ENCODE measurements at regions not wholly inside any gene's neighbourhood (a gene's known extent, or its start where the extent isn't known, plus 50 kb on each side); places are given as distances from the start of the nearest gene placed in this dataset.

DNA sequence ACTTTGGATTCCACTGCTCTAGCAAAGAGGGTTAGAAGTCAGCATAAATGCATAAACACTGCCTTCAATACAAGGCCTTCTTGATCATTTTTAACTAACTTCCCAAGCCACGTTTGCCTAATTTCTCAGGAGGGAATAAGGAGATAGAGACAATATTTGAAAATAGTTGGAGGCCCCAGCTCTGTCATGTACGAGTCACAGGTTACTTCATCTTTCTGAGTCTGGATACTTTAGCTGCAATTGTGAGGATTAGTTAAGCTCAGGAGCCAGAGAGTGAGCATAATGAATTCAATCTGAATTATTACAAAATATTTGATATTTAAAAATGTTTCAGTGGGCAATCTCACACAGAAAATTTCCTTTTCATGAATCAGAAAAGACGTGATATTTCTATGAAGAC is 298.9 kb downstream of the SHOX2 start:
- no peak for TF ChIP-seq EZH2 (IDR thresholded peaks at IDR 0.05; ENCODE audit: borderline replicate concordance, low read depth, low read length, severe bottlenecking)
- TF ChIP-seq, protein P1, sequence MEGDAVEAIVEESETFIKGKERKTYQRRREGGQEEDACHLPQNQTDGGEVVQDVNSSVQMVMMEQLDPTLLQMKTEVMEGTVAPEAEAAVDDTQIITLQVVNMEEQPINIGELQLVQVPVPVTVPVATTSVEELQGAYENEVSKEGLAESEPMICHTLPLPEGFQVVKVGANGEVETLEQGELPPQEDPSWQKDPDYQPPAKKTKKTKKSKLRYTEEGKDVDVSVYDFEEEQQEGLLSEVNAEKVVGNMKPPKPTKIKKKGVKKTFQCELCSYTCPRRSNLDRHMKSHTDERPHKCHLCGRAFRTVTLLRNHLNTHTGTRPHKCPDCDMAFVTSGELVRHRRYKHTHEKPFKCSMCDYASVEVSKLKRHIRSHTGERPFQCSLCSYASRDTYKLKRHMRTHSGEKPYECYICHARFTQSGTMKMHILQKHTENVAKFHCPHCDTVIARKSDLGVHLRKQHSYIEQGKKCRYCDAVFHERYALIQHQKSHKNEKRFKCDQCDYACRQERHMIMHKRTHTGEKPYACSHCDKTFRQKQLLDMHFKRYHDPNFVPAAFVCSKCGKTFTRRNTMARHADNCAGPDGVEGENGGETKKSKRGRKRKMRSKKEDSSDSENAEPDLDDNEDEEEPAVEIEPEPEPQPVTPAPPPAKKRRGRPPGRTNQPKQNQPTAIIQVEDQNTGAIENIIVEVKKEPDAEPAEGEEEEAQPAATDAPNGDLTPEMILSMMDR (IDR thresholded peaks at IDR 0.05; ENCODE audit: borderline replicate concordance, extremely low read depth, low read length, poor library complexity, severe bottlenecking): no peak
